ENCODE measurements at regions not wholly inside any gene's neighbourhood (a gene's known extent, or its start where the extent isn't known, plus 50 kb on each side); places are given as distances from the start of the nearest gene placed in this dataset.
A peak's percentile ranks its signal among the peaks of the same experiment; 100 is the strongest.

DNA sequence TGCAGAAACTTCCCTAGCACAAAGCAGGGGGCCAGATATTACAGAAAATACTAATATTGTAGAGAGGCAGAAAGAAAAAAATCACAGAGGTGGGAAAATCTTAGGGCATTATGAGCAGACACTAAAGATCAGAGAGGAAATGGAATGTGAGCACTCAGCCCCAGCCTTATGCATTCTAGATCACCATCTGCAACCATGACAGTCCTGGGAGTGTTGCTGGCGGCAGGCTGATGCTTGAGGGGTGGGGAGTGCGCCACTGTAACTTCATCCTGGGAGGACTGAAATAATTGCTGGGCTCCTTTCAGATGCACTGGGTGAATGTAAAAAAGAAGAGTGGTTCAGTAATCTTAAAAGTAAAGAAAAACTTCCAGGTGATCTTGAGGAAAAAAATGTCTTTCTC is 427.6 kb upstream of the SEMA6D start:
- no peak overlapping the region for H4K5ac ChIP-seq (ENCODE audit: insufficient read length, low read depth, low read length)
- no peak overlapping the region for H4K91ac ChIP-seq (ENCODE audit: insufficient read length, low read depth, low read length)
- H2BK5ac ChIP-seq (ENCODE audit: insufficient read length, low read length) = no peak overlapping the region
- H3K4me1 ChIP-seq (ENCODE audit: insufficient read depth, low read length) = no peaks in the 10 kb centered on the region
- H3K79me1 ChIP-seq (ENCODE audit: insufficient read depth, low read depth, low read length, poor library complexity, severe bottlenecking) = no peaks in the 10 kb centered on the region
- no peak overlapping the region for H3K4ac ChIP-seq (ENCODE audit: low read depth, low read length)
- no peak overlapping the region for H3K18ac ChIP-seq (ENCODE audit: insufficient read length, low read depth, low read length)
- no peak overlapping the region for H3K27ac ChIP-seq (ENCODE audit: insufficient read length, low read depth, low read length)
- no peak for TF ChIP-seq CTCF (conservative IDR thresholded peaks at IDR 0.05)
- H2BK120ac ChIP-seq (ENCODE audit: low read depth, low read length, poor library complexity, severe bottlenecking) = no peak overlapping the region
- H3K27me3 Mint-ChIP-seq (ENCODE audit: low read depth) = no peaks in the 10 kb centered on the region
- no peak overlapping the region for H3T11ph ChIP-seq (ENCODE audit: low read length)
- no peak overlapping the region for H2BK12ac ChIP-seq (ENCODE audit: insufficient read length, low read depth, low read length)
- no peak overlapping the region for H3K9ac ChIP-seq (ENCODE audit: extremely low read depth, insufficient read length, low read length)
- H3K9me3 ChIP-seq (ENCODE audit: control insufficient read depth, low read depth, low read length) = no peaks in the 10 kb centered on the region
- no peak overlapping the region for H2AFZ ChIP-seq (ENCODE audit: low read length)
- H3K27ac Mint-ChIP-seq = peak overlapping the region in 2 of 3 experiments; percentile 12 to 35; a peak in 2 of 7 replicates
- no peak overlapping the region for H2BK20ac ChIP-seq (ENCODE audit: low read depth, low read length, poor library complexity, severe bottlenecking)
- H3K79me2 ChIP-seq (ENCODE audit: insufficient read depth, low read length) = no peaks in the 10 kb centered on the region
- H4K8ac ChIP-seq (replicated peaks; ENCODE audit: insufficient read length, low read depth, low read length) = no peak overlapping the region
- no peak overlapping the region for H2AK5ac ChIP-seq (ENCODE audit: insufficient read length, low read length)
- H2BK15ac ChIP-seq (ENCODE audit: low read depth, low read length) = no peak overlapping the region
- no peaks in the 10 kb centered on the region for H3K27me3 ChIP-seq (ENCODE audit: insufficient read depth, low read length)
- WGBS (ENCODE audit: extremely low coverage, insufficient read length, low lambda C conversion rate) = no CpG with 5 or more reads among the region's 2 CpGs
- H3K4me1 Mint-ChIP-seq = peaks cover 10 to 17% of the 10 kb centered on the region in 2 experiments
- no peak overlapping the region for H3K56ac ChIP-seq (ENCODE audit: insufficient read length, low read depth, low read length)
- H3K23ac ChIP-seq (ENCODE audit: insufficient read length, low read depth, low read length) = no peak overlapping the region
- no peaks in the 10 kb centered on the region for H3K23me2 ChIP-seq (ENCODE audit: insufficient read length, low read depth, low read length, poor library complexity, severe bottlenecking)
- DNase-seq = no peak
- H3K4me3 Mint-ChIP-seq = no peak overlapping the region
- peaks cover 3 to 5% of the 10 kb centered on the region in 2 experiments; a peak in 3 of 5 replicates for H3K9me3 Mint-ChIP-seq
- no peaks in the 10 kb centered on the region for H4K20me1 ChIP-seq (ENCODE audit: control insufficient read depth, insufficient read depth, insufficient read length)
- H3K14ac ChIP-seq (ENCODE audit: insufficient read depth, low read length) = no peak overlapping the region
- peaks cover 3 to 4% (median 4%) of the 10 kb centered on the region in 3 experiments; a peak in 5 of 7 replicates for H3K36me3 Mint-ChIP-seq (ENCODE audit: insufficient read depth in 1 of 3, low read depth in 3 of 3)
- no peak overlapping the region for H3K4me2 ChIP-seq (ENCODE audit: insufficient read depth, insufficient read length, low read length)

All from H9 (cell line).